ENCODE measurements at regions not wholly inside any gene's neighbourhood (a gene's known extent, or its start where the extent isn't known, plus 50 kb on each side); places are given as distances from the start of the nearest gene placed in this dataset.

DNA sequence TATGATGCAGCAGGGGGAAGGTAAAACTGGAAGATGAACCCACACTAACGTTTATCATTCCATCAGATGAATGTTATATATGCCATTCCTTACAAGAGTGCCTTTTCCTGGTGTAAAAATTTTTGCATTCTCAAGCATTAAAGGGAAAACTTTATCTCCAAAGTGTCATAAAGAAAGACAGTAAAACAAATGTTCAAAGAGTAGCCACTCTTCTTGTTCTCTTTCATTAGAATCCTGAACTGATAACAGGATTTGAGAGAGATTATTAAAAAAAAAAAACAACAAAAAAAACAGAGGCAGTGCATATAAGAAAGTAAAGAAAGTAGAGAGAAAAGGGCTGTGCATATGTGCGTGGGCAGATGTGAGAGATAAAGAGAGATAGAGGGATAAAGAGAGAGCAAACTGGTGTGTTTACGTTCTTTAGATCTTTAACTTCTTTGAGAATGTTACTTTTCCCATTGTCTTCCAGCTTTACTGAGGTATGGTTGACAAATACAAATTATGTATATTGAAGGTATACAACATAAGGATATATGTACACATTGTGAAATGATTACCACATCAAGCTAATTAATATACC lies 275.4 kb downstream of the HS3ST1 start:
- Histone ChIP-seq H3K4me1 (no peaks in the 10 kb centered on the region), H3K27me3 (no peaks in the 10 kb centered on the region), H3K9me3 (no peaks in the 10 kb centered on the region), H3K36me3 (no peaks in the 10 kb centered on the region), H3K4me3 (no peak overlapping the region), H3K27ac (no peak overlapping the region)
- intact Hi-C loops (cut with DNase I): no loop called here
- DNase-seq: no peak
- no peak for ATAC-seq
- no peak for TF ChIP-seq CTCF (IDR thresholded peaks at IDR 0.05)

GRCh38 chr4:11152684-11153083 lies 276.0 kb downstream of the HS3ST1 start:
- Histone ChIP-seq H3K27ac (no peak overlapping the region), H3K36me3 (no peaks in the 10 kb centered on the region), H3K27me3 (no peaks in the 10 kb centered on the region), H3K4me1 (no peaks in the 10 kb centered on the region), H3K4me3 (no peak overlapping the region), H3K9me3 (no peaks in the 10 kb centered on the region)
- intact Hi-C loops (cut with DNase I): no loop called here
- no peak for DNase-seq
- no peak for TF ChIP-seq CTCF (IDR thresholded peaks at IDR 0.05)
- ATAC-seq: no peak

GRCh38 chr4:11151500-11151899 lies 277.2 kb downstream of the HS3ST1 start:
- ATAC-seq (no peak), DNase-seq (no peak)
- Histone ChIP-seq H3K4me3 (no peak overlapping the region), H3K27ac (no peak overlapping the region), H3K27me3 (no peaks in the 10 kb centered on the region), H3K9me3 (no peaks in the 10 kb centered on the region), H3K4me1 (no peaks in the 10 kb centered on the region), H3K36me3 (no peaks in the 10 kb centered on the region)
- no peak for TF ChIP-seq CTCF (IDR thresholded peaks at IDR 0.05)
- intact Hi-C loops (cut with DNase I): no loop called here

GRCh38 chr4:11149612-11150259 lies 279.0 kb downstream of the HS3ST1 start:
- Histone ChIP-seq H3K9me3 (no peaks in the 10 kb centered on the region), H3K4me1 (no peaks in the 10 kb centered on the region), H3K27me3 (no peaks in the 10 kb centered on the region), H3K4me3 (no peak overlapping the region), H3K27ac (no peak overlapping the region), H3K36me3 (no peaks in the 10 kb centered on the region)
- intact Hi-C loops (cut with DNase I): no loop called here
- DNase-seq (no peak), ATAC-seq (no peak)
- TF ChIP-seq CTCF (IDR thresholded peaks at IDR 0.05): no peak

DNA sequence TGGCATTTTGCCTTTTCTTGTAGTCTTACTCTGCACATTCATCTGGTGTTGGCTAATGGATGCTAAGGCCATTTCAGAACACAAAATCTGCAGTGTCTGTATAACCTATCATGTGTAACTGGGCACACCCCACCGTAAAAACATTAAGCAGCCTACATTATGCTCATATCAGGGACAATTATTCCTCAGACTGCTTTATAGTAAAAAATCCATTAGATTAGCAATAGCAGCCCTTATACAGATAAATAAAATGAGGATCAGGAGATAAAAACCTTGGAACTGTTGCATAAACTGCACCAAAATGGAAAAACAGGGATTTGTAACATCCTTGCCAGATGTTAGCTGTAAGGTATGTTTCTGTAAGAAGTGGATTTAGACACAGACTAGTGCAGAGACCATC lies 288.8 kb downstream of the HS3ST1 start:
- DNase-seq: no peak
- intact Hi-C loops (cut with DNase I): no loop called here
- no peak for ATAC-seq
- Histone ChIP-seq H3K4me3 (no peak overlapping the region), H3K4me1 (no peaks in the 10 kb centered on the region), H3K9me3 (no peaks in the 10 kb centered on the region), H3K27ac (no peak overlapping the region), H3K36me3 (no peaks in the 10 kb centered on the region), H3K27me3 (no peaks in the 10 kb centered on the region)
- TF ChIP-seq CTCF (IDR thresholded peaks at IDR 0.05): no peak
